ENCODE measurements at regions not wholly inside any gene's neighbourhood (a gene's known extent, or its start where the extent isn't known, plus 50 kb on each side); places are given as distances from the start of the nearest gene placed in this dataset.

- no peaks in the 10 kb centered on the region for H3K4me1 Mint-ChIP-seq (ENCODE audit: low read depth, unreplicated experiment)
- no peak overlapping the region for H3K27ac Mint-ChIP-seq (ENCODE audit: unreplicated experiment)
- peaks cover 3% of the 10 kb centered on the region for H3K9me3 ChIP-seq (ENCODE audit: insufficient read depth, low read depth, low read length)
- DNase-seq (ENCODE audit: low read depth) (no peak), FAIRE-seq (no peak)
- no peak overlapping the region for H2AFZ ChIP-seq (ENCODE audit: low read depth, low read length)
- no peak overlapping the region for H3K27ac ChIP-seq (ENCODE audit: low read depth, low read length)
- H3K79me2 ChIP-seq (ENCODE audit: insufficient read depth, low read length) = no peaks in the 10 kb centered on the region
- H3K4me3 ChIP-seq (ENCODE audit: insufficient read depth, low read depth, low read length) = no peak overlapping the region
- TF ChIP-seq CTCF (IDR thresholded peaks at IDR 0.05; ENCODE audit: insufficient read depth, low read depth, low read length) = no peak
- no peak for TF ChIP-seq EZH2 (IDR thresholded peaks at IDR 0.05; ENCODE audit: insufficient read depth, low read length)
- H4K20me1 ChIP-seq (ENCODE audit: insufficient read depth, low read length) = no peaks in the 10 kb centered on the region
- no peak overlapping the region for H3K4me3 Mint-ChIP-seq (ENCODE audit: unreplicated experiment)
- H3K36me3 Mint-ChIP-seq (ENCODE audit: low read depth, unreplicated experiment) = no peaks in the 10 kb centered on the region
- no peak overlapping the region for H3K9ac ChIP-seq (ENCODE audit: low read length)
- H3K36me3 ChIP-seq (ENCODE audit: insufficient read depth, low read length) = no peaks in the 10 kb centered on the region
- H3K27me3 Mint-ChIP-seq (ENCODE audit: low read depth, unreplicated experiment) = peaks cover 2% of the 10 kb centered on the region
- H3K4me1 ChIP-seq (ENCODE audit: insufficient read depth, low read length) = no peaks in the 10 kb centered on the region
- no peaks in the 10 kb centered on the region for H3K27me3 ChIP-seq (ENCODE audit: insufficient read depth, low read length)
- H3K4me2 ChIP-seq (ENCODE audit: low read length) = no peak overlapping the region
- peaks cover 4% of the 10 kb centered on the region for H3K9me3 Mint-ChIP-seq (ENCODE audit: unreplicated experiment)
Measured at GRCh38 chr3:5565026-5565425, 377.5 kb downstream of the EDEM1 start.

- H3K27ac Mint-ChIP-seq (ENCODE audit: unreplicated experiment) = no peak overlapping the region
- no peaks in the 10 kb centered on the region for H3K79me2 ChIP-seq (ENCODE audit: insufficient read depth, low read length)
- H2AFZ ChIP-seq (ENCODE audit: low read depth, low read length) = no peak overlapping the region
- no peak overlapping the region for H3K4me3 ChIP-seq (ENCODE audit: insufficient read depth, low read depth, low read length)
- peaks cover 4% of the 10 kb centered on the region for H3K9me3 Mint-ChIP-seq (ENCODE audit: unreplicated experiment)
- no peak for FAIRE-seq
- H3K27ac ChIP-seq (ENCODE audit: low read depth, low read length) = no peak overlapping the region
- H3K27me3 Mint-ChIP-seq (ENCODE audit: low read depth, unreplicated experiment) = peaks cover 2% of the 10 kb centered on the region
- no peaks in the 10 kb centered on the region for H4K20me1 ChIP-seq (ENCODE audit: insufficient read depth, low read length)
- no peaks in the 10 kb centered on the region for H3K36me3 ChIP-seq (ENCODE audit: insufficient read depth, low read length)
- H3K4me1 Mint-ChIP-seq (ENCODE audit: low read depth, unreplicated experiment) = no peaks in the 10 kb centered on the region
- no peak overlapping the region for H3K4me3 Mint-ChIP-seq (ENCODE audit: unreplicated experiment)
- H3K9ac ChIP-seq (ENCODE audit: low read length) = no peak overlapping the region
- TF ChIP-seq EZH2 (IDR thresholded peaks at IDR 0.05; ENCODE audit: insufficient read depth, low read length) (no peak), CTCF (IDR thresholded peaks at IDR 0.05; ENCODE audit: insufficient read depth, low read depth, low read length) (no peak)
- H3K36me3 Mint-ChIP-seq (ENCODE audit: low read depth, unreplicated experiment) = no peaks in the 10 kb centered on the region
- H3K4me1 ChIP-seq (ENCODE audit: insufficient read depth, low read length) = no peaks in the 10 kb centered on the region
- no peak overlapping the region for H3K4me2 ChIP-seq (ENCODE audit: low read length)
- no peaks in the 10 kb centered on the region for H3K27me3 ChIP-seq (ENCODE audit: insufficient read depth, low read length)
- H3K9me3 ChIP-seq (ENCODE audit: insufficient read depth, low read depth, low read length) = no peaks in the 10 kb centered on the region
- no peak for DNase-seq (ENCODE audit: low read depth)
Measured at GRCh38 chr3:5567113-5567512, 379.6 kb downstream of the EDEM1 start.

- no peaks in the 10 kb centered on the region for H3K4me1 Mint-ChIP-seq (ENCODE audit: low read depth, unreplicated experiment)
- peaks cover 4% of the 10 kb centered on the region for H3K9me3 Mint-ChIP-seq (ENCODE audit: unreplicated experiment)
- H4K20me1 ChIP-seq (ENCODE audit: insufficient read depth, low read length) = no peaks in the 10 kb centered on the region
- H3K79me2 ChIP-seq (ENCODE audit: insufficient read depth, low read length) = no peaks in the 10 kb centered on the region
- H3K4me1 ChIP-seq (ENCODE audit: insufficient read depth, low read length) = no peaks in the 10 kb centered on the region
- H3K27ac ChIP-seq (ENCODE audit: low read depth, low read length) = no peak overlapping the region
- no peaks in the 10 kb centered on the region for H3K36me3 ChIP-seq (ENCODE audit: insufficient read depth, low read length)
- no peak overlapping the region for H3K4me3 ChIP-seq (ENCODE audit: insufficient read depth, low read depth, low read length)
- no peak overlapping the region for H3K4me3 Mint-ChIP-seq (ENCODE audit: unreplicated experiment)
- H3K27me3 ChIP-seq (ENCODE audit: insufficient read depth, low read length) = no peaks in the 10 kb centered on the region
- H3K36me3 Mint-ChIP-seq (ENCODE audit: low read depth, unreplicated experiment) = no peaks in the 10 kb centered on the region
- no peaks in the 10 kb centered on the region for H3K9me3 ChIP-seq (ENCODE audit: insufficient read depth, low read depth, low read length)
- no peak overlapping the region for H3K9ac ChIP-seq (ENCODE audit: low read length)
- H2AFZ ChIP-seq (ENCODE audit: low read depth, low read length) = no peak overlapping the region
- no peak overlapping the region for H3K4me2 ChIP-seq (ENCODE audit: low read length)
- FAIRE-seq (no peak), DNase-seq (ENCODE audit: low read depth) (no peak)
- H3K27me3 Mint-ChIP-seq (ENCODE audit: low read depth, unreplicated experiment) = peaks cover 2% of the 10 kb centered on the region
- no peak overlapping the region for H3K27ac Mint-ChIP-seq (ENCODE audit: unreplicated experiment)
- TF ChIP-seq EZH2 (IDR thresholded peaks at IDR 0.05; ENCODE audit: insufficient read depth, low read length) = no peak
- TF ChIP-seq CTCF (IDR thresholded peaks at IDR 0.05; ENCODE audit: insufficient read depth, low read depth, low read length) = no peak
Measured at GRCh38 chr3:5568451-5568850, 380.9 kb downstream of the EDEM1 start.
